Neuronal stem cell (in vitro differentiated cells): ENCODE measurements at regions not wholly inside any gene's neighbourhood (a gene's known extent, or its start where the extent isn't known, plus 50 kb on each side); places are given as distances from the start of the nearest gene placed in this dataset.

ENCODE experiments used
- DNase-seq: peaks from one replicate; pipeline ENCODE4 v3.0.0-alpha.2; 2013; ENCODE audit warnings: low spot score
- H2AFZ ChIP-seq: one replicate; pipeline ENCODE4 v1.6.1; 2013; ENCODE audit warnings: mild to moderate bottlenecking, low read length, inconsistent platforms
- H2AK5ac ChIP-seq: 2 replicates; pipeline ENCODE4 v1.6.1; 2013; ENCODE audit warnings: low read depth, mild to moderate bottlenecking, inconsistent platforms, low read length, moderate library complexity, mixed read lengths
- H2BK120ac ChIP-seq: 2 replicates; pipeline ENCODE4 v1.6.1; 2013; ENCODE audit warnings: low read depth, mild to moderate bottlenecking, inconsistent platforms, low read length, moderate library complexity, mixed read lengths
- H2BK12ac ChIP-seq: one replicate; pipeline ENCODE4 v1.6.1; 2013; ENCODE audit warnings: low read length, inconsistent platforms
- H2BK15ac ChIP-seq: 2 replicates; pipeline ENCODE4 v1.6.1; 2013; ENCODE audit warnings: mild to moderate bottlenecking, low read length, inconsistent platforms, mixed read lengths
- H2BK5ac ChIP-seq: one replicate; pipeline ENCODE4 v1.6.1; 2013; ENCODE audit warnings: inconsistent platforms, mild to moderate bottlenecking, low read length, moderate library complexity
- H3K14ac ChIP-seq: one replicate; pipeline ENCODE4 v1.6.1; 2013; ENCODE audit warnings: low read length, inconsistent platforms
- H3K18ac ChIP-seq: 2 replicates; pipeline ENCODE4 v1.6.1; 2013; ENCODE audit warnings: low read length, inconsistent platforms
- H3K23ac ChIP-seq: 2 replicates; pipeline ENCODE4 v1.6.1; 2013; ENCODE audit warnings: low read depth, mild to moderate bottlenecking, mixed read lengths, low read length, inconsistent platforms; ENCODE audit not compliant: poor library complexity
- H3K27ac ChIP-seq: replicated peaks from 3 replicates; pipeline ENCODE4 v1.5.1; 2013; ENCODE audit warnings: low read length, inconsistent platforms
- H3K27me3 ChIP-seq, 3 experiments: 2 replicates each; pipeline ENCODE4 v1.6.1; 2013; ENCODE audit warnings: low read length in 3 of 3, mild to moderate bottlenecking in 2 of 3, inconsistent platforms in 1 of 3, low read depth in 1 of 3, mixed read lengths in 1 of 3, moderate library complexity in 1 of 3; ENCODE audit not compliant: control insufficient read depth in 3 of 3, insufficient read depth in 3 of 3
- H3K36me3 ChIP-seq, 2 donors: replicated peaks in 1 of 2; 2 replicates each; pipeline ENCODE4 v1.6.1; 2013; ENCODE audit warnings: low read length in 2 of 2; ENCODE audit not compliant: control insufficient read depth in 2 of 2, insufficient read depth in 2 of 2
- H3K4ac ChIP-seq: 2 replicates; pipeline ENCODE4 v1.6.1; 2013; ENCODE audit warnings: inconsistent platforms, mild to moderate bottlenecking, low read length, moderate library complexity
- H3K4me1 ChIP-seq, 2 donors: 1 replicate in 1 of 2; 2 replicates in 1 of 2; pipeline ENCODE4 v1.6.1; 2013; ENCODE audit warnings: low read length in 2 of 2, low read depth in 1 of 2; ENCODE audit not compliant: control insufficient read depth in 2 of 2, insufficient read depth in 1 of 2
- H3K4me2 ChIP-seq: one replicate; pipeline ENCODE4 v1.6.1; 2013; ENCODE audit warnings: mild to moderate bottlenecking, low read length, inconsistent platforms; ENCODE audit not compliant: insufficient read depth, poor library complexity, severe bottlenecking
- H3K4me3 ChIP-seq, 2 donors: 2 replicates each; pipeline ENCODE4 v1.5.1; 2013; ENCODE audit warnings: low read length in 2 of 2, mild to moderate bottlenecking in 2 of 2, inconsistent platforms in 1 of 2, moderate library complexity in 1 of 2
- H3K79me1 ChIP-seq: one replicate; pipeline ENCODE4 v1.6.1; 2013; ENCODE audit warnings: low read depth, mild to moderate bottlenecking, inconsistent platforms, low read length, moderate library complexity
- H3K9ac ChIP-seq: one replicate; pipeline ENCODE4 v1.6.1; 2013; ENCODE audit warnings: mild to moderate bottlenecking, low read depth, low read length, inconsistent platforms; ENCODE audit not compliant: poor library complexity
- H3K9me3 ChIP-seq, 2 donors: replicated peaks in 1 of 2; 2 replicates each; pipeline versions ENCODE3 to v1.6.1; 2013; ENCODE audit warnings: low read length in 2 of 2, mild to moderate bottlenecking in 2 of 2, inconsistent platforms in 1 of 2, low read depth in 1 of 2, mixed read lengths in 1 of 2, moderate library complexity in 1 of 2; ENCODE audit not compliant: control insufficient read depth in 2 of 2, insufficient read depth in 1 of 2
- H4K8ac ChIP-seq: one replicate; pipeline ENCODE4 v1.6.1; 2013; ENCODE audit warnings: low read depth, mild to moderate bottlenecking, inconsistent platforms, low read length, moderate library complexity
- H4K91ac ChIP-seq: one replicate; pipeline ENCODE4 v1.6.1; 2013; ENCODE audit warnings: low read length, low read depth, mild to moderate bottlenecking, inconsistent platforms; ENCODE audit not compliant: poor library complexity
- WGBS, 2 donors: extraction: QIAGEN DNeasy Blood & Tissue Kit; methylation state at CpG; one replicate each; pipeline ENCODE4 v1.1.7; 2013; ENCODE audit warnings: missing lambda C conversion rate in 2 of 2, mixed read lengths in 1 of 2; ENCODE audit not compliant: insufficient read length in 2 of 2, insufficient replicate concordance in 1 of 2; ENCODE audit errors: extremely low coverage in 2 of 2; 5-methylcytosine and 5-hydroxymethylcytosine counted together

- Histone ChIP-seq H3K18ac (no peak overlapping the region), H2AFZ (no peak overlapping the region), H3K27ac (no peak overlapping the region), H2BK15ac (no peak overlapping the region), H3K4me3 (no peak overlapping the region), H3K36me3 (no peaks in the 10 kb centered on the region), H3K4me1 (peaks cover 0 to 5% of the 10 kb centered on the region in 2 donors), H3K9ac (no peak overlapping the region), H3K23ac (no peak overlapping the region), H4K8ac (no peak overlapping the region), H3K79me1 (no peaks in the 10 kb centered on the region), H2BK12ac (no peak overlapping the region), H2BK120ac (no peak overlapping the region), H3K14ac (no peak overlapping the region), H3K27me3 (no peaks in the 10 kb centered on the region), H4K91ac (no peak overlapping the region), H2BK5ac (no peak overlapping the region), H3K4me2 (no peak overlapping the region), H3K4ac (no peak overlapping the region), H2AK5ac (no peak overlapping the region), H3K9me3 (peaks cover 0 to 21% of the 10 kb centered on the region in 2 donors)
- no CpG with 5 or more reads among the region's 5 CpGs for WGBS, 2 donors
- DNase-seq, result peak; percentile 54
Observed at GRCh38 chr2:36270758-36271157, 84.8 kb upstream of the CRIM1 start.

- Histone ChIP-seq H3K4ac (no peak overlapping the region), H3K23ac (no peak overlapping the region), H3K9me3 (peaks cover 0 to 21% of the 10 kb centered on the region in 2 donors), H3K27ac (no peak overlapping the region), H3K18ac (no peak overlapping the region), H3K4me1 (peaks cover 0 to 5% of the 10 kb centered on the region in 2 donors), H3K79me1 (no peaks in the 10 kb centered on the region), H3K9ac (no peak overlapping the region), H2AFZ (no peak overlapping the region), H3K14ac (no peak overlapping the region), H4K8ac (no peak overlapping the region), H4K91ac (no peak overlapping the region), H3K36me3 (no peaks in the 10 kb centered on the region), H3K4me3 (no peak overlapping the region), H2BK5ac (no peak overlapping the region), H3K27me3 (no peaks in the 10 kb centered on the region), H2BK15ac (no peak overlapping the region), H2BK12ac (no peak overlapping the region), H2AK5ac (no peak overlapping the region), H2BK120ac (no peak overlapping the region), H3K4me2 (no peak overlapping the region)
- no peak for DNase-seq
- no CpG with 5 or more reads among the region's 1 CpG for WGBS, 2 donors
Observed at GRCh38 chr2:36267194-36267593, 88.4 kb upstream of the CRIM1 start.

- Histone ChIP-seq H3K27me3 (no peaks in the 10 kb centered on the region), H3K4me1 (peaks cover 0 to 4% of the 10 kb centered on the region in 2 donors), H4K91ac (no peak overlapping the region), H3K14ac (no peak overlapping the region), H3K9me3 (peaks cover 0 to 21% of the 10 kb centered on the region in 2 donors), H3K18ac (no peak overlapping the region), H3K4me2 (no peak overlapping the region), H3K23ac (no peak overlapping the region), H2BK5ac (no peak overlapping the region), H3K9ac (no peak overlapping the region), H2AFZ (no peak overlapping the region), H3K27ac (no peak overlapping the region), H4K8ac (no peak overlapping the region), H2AK5ac (no peak overlapping the region), H2BK12ac (no peak overlapping the region), H3K79me1 (no peaks in the 10 kb centered on the region), H3K4me3 (no peak overlapping the region), H3K36me3 (no peaks in the 10 kb centered on the region), H3K4ac (no peak overlapping the region), H2BK15ac (no peak overlapping the region), H2BK120ac (no peak overlapping the region)
- no CpG with 5 or more reads among the region's 2 CpGs for WGBS, 2 donors
- no peak for DNase-seq
Observed at GRCh38 chr2:36266536-36267121, 88.9 kb upstream of the CRIM1 start.

DNA sequence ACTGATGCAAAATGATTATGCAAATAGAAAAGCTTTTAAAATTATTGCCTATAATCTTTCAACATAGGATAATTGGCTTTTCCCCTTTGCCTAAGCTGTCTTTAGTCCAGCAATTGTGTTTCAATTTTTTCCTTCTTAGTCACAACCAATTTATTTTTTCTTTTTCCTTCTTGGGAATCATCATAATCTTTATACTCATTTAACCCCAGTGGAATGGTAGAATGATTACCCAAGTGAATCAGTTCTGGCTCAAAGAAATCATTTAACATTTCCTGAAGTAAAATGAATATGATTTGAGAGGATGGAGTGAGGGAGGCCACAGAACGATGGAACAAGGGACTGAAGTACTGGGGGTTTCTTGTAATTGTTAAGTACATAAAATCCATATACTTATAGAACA is 93.0 kb upstream of the CRIM1 start:
- Histone ChIP-seq H2BK12ac (no peak overlapping the region), H4K91ac (no peak overlapping the region), H3K23ac (no peak overlapping the region), H3K27ac (no peak overlapping the region), H2AK5ac (no peak overlapping the region), H3K9me3 (peaks cover 0 to 6% of the 10 kb centered on the region in 2 donors), H3K36me3 (no peaks in the 10 kb centered on the region), H2AFZ (no peak overlapping the region), H3K4me2 (no peak overlapping the region), H2BK5ac (no peak overlapping the region), H3K18ac (no peak overlapping the region), H3K4me1 (no peaks in the 10 kb centered on the region), H3K27me3 (no peaks in the 10 kb centered on the region), H3K14ac (no peak overlapping the region), H3K4me3 (no peak overlapping the region), H3K79me1 (no peaks in the 10 kb centered on the region), H2BK15ac (no peak overlapping the region), H2BK120ac (no peak overlapping the region), H3K9ac (no peak overlapping the region), H3K4ac (no peak overlapping the region), H4K8ac (no peak overlapping the region)
- no peak for DNase-seq
- no CpG with 5 or more reads among the region's 1 CpG for WGBS, 2 donors
